WERI-Rb-1 (cell line): ENCODE measurements at regions not wholly inside any gene's neighbourhood (a gene's known extent, or its start where the extent isn't known, plus 50 kb on each side); places are given as distances from the start of the nearest gene placed in this dataset.

Experiments
- DNase-seq: peaks from one replicate; pipeline ENCODE4 v3.0.0-alpha.2; 2020
- H3K27ac ChIP-seq: fragments of 250-450 bp; sonication (Bioruptor Pico); 2 replicates; pipeline ENCODE4 v1.5.1; 2020; ENCODE audit warnings: mild to moderate bottlenecking, moderate library complexity
- H3K27me3 ChIP-seq: fragments of 250-450 bp; sonication (Bioruptor Pico); 2 replicates; pipeline ENCODE4 v1.5.1; 2021; ENCODE audit warnings: mild to moderate bottlenecking, low read depth, moderate library complexity; ENCODE audit not compliant: insufficient read depth, severe bottlenecking
- H3K36me3 ChIP-seq: fragments of 250-450 bp; sonication (Bioruptor Pico); 2 replicates; pipeline ENCODE4 v1.5.1; 2020; ENCODE audit warnings: mild to moderate bottlenecking, moderate library complexity
- H3K4me3 ChIP-seq: 2 replicates; pipeline ENCODE4 v1.5.1; 2011; ENCODE audit warnings: low read depth, mild to moderate bottlenecking, control low read depth, low read length
- H3K9me3 ChIP-seq: fragments of 250-450 bp; sonication (Bioruptor Pico); 2 replicates; pipeline ENCODE4 v1.5.1; 2021; ENCODE audit warnings: mild to moderate bottlenecking, moderate library complexity; ENCODE audit not compliant: severe bottlenecking
- TF ChIP-seq, protein P1 (sequence below): IDR thresholded peaks from 2 replicates; pipeline ENCODE4 v1.5.1; 2011; ENCODE audit warnings: low read depth, mild to moderate bottlenecking, control low read depth, inconsistent platforms, low read length

DNA sequence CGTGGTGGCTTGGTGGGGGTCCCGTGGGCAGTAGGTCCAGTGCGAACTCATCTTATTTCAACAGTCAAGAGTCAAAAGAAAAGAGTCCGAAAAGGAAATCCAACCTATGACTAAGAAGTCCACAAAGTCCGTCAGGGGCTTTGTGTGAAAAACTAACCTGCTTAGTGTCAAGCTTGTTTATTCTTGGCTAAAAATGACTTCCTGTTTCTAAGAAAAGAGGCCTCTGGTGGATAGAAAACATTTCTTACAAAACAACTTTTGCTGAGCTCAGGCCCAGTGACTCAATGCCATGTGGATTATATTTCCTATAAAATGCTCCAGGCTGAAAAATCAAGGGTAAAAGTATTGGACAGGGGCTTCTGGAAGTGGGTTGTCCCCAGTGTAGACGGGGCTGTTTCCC lies 105.9 kb downstream of the GADD45G start:
- H3K36me3 ChIP-seq, result no peaks in the 10 kb centered on the region
- no peaks in the 10 kb centered on the region for H3K27me3 ChIP-seq
- TF ChIP-seq, protein P1, sequence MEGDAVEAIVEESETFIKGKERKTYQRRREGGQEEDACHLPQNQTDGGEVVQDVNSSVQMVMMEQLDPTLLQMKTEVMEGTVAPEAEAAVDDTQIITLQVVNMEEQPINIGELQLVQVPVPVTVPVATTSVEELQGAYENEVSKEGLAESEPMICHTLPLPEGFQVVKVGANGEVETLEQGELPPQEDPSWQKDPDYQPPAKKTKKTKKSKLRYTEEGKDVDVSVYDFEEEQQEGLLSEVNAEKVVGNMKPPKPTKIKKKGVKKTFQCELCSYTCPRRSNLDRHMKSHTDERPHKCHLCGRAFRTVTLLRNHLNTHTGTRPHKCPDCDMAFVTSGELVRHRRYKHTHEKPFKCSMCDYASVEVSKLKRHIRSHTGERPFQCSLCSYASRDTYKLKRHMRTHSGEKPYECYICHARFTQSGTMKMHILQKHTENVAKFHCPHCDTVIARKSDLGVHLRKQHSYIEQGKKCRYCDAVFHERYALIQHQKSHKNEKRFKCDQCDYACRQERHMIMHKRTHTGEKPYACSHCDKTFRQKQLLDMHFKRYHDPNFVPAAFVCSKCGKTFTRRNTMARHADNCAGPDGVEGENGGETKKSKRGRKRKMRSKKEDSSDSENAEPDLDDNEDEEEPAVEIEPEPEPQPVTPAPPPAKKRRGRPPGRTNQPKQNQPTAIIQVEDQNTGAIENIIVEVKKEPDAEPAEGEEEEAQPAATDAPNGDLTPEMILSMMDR, result no peak
- no peak overlapping the region for H3K27ac ChIP-seq
- H3K9me3 ChIP-seq, result no peaks in the 10 kb centered on the region
- no peak overlapping the region for H3K4me3 ChIP-seq
- DNase-seq, result no peak

DNA sequence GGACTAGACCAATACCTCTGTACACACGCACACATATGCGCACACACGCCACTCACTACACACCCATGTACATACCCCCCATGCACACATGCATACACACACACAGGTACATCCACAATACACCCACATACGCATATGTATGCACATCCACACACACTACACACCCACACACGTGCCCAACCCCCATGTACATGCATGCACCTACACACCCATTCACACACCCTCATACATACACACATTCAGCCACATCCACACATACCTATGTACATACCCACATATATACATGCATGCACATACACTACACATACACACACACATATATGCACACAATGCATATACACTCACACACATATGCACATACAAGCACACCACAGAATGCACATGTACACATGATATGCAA lies 107.1 kb downstream of the GADD45G start:
- Histone ChIP-seq H3K36me3 (no peaks in the 10 kb centered on the region), H3K27ac (no peak overlapping the region), H3K9me3 (no peaks in the 10 kb centered on the region), H3K4me3 (no peak overlapping the region), H3K27me3 (no peaks in the 10 kb centered on the region)
- DNase-seq, result no peak
- TF ChIP-seq, protein P1, result no peak

DNA sequence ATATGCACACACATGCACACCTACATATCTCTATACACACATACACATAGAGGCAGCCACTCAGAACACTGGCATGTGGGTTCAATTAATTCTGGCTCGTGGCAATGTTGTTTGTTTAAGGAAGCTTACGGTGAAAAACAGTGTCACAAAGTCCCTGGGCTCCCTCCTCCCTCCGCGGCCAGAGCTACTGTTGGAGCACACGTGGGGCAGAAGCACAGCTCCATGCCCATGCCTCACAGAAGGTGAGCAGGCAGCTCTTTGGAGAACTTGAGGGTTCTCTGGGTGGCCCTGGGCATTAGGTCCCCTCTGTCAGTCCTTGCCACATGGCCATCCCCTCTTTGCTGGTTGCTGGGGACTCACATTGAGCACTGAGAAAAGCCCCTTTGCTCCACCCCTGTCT lies 107.5 kb downstream of the GADD45G start:
- no peak for DNase-seq
- Histone ChIP-seq H3K4me3 (no peak overlapping the region), H3K36me3 (no peaks in the 10 kb centered on the region), H3K27ac (no peak overlapping the region), H3K9me3 (no peaks in the 10 kb centered on the region), H3K27me3 (no peaks in the 10 kb centered on the region)
- TF ChIP-seq, protein P1, result no peak

DNA sequence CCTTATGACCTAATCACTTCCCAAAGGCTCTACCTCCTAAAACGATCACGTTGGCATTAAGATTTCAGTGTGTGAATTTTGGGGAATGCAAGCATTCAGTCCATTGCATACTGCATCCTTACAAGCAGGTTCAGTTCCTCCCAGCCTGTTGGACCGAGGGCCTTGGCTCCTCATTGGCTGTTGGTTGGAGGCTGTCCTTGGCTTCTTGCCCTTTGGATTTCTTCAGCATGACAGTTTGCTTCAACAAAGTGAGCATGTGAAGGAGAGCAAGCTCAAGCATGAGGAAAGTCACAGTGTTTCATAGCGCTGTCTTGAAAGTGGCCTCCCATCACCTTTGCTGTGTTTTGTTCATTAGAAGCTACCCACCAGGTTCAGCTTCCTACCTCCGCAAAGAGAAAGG lies 109.5 kb downstream of the GADD45G start:
- Histone ChIP-seq H3K27ac (no peak overlapping the region), H3K36me3 (no peaks in the 10 kb centered on the region), H3K4me3 (no peak overlapping the region), H3K9me3 (no peaks in the 10 kb centered on the region), H3K27me3 (no peaks in the 10 kb centered on the region)
- no peak for DNase-seq
- TF ChIP-seq, protein P1, result no peak

DNA sequence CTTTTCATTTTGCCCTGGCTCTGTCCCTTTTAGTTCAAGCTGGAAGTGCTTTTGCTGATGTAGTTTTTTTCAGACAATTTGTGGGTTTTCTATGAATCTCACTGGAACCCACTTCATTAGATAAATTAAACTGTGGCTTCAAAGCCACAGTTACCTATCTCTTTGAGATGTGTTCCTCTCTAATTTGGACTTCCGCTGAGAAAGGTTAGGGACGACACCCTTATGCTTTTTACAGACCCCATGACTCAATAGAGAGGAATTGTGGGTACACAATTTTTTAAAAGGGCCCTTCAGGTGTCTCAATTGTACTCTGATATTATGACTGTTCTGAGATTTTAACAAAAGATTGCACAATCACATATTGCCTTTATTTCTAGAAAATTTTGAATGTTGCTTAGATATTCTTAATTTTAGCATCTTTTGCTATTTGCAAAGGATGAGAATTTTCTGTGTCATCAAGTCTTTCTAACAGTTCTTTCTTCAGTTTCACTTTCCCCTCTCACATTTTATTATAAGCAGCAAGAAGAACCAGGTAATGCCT lies 110.6 kb downstream of the GADD45G start:
- no peak overlapping the region for H3K27ac ChIP-seq
- no peaks in the 10 kb centered on the region for H3K27me3 ChIP-seq
- DNase-seq, result no peak
- no peaks in the 10 kb centered on the region for H3K9me3 ChIP-seq
- no peak overlapping the region for H3K4me3 ChIP-seq
- H3K36me3 ChIP-seq, result no peaks in the 10 kb centered on the region
- TF ChIP-seq, protein P1, result no peak

DNA sequence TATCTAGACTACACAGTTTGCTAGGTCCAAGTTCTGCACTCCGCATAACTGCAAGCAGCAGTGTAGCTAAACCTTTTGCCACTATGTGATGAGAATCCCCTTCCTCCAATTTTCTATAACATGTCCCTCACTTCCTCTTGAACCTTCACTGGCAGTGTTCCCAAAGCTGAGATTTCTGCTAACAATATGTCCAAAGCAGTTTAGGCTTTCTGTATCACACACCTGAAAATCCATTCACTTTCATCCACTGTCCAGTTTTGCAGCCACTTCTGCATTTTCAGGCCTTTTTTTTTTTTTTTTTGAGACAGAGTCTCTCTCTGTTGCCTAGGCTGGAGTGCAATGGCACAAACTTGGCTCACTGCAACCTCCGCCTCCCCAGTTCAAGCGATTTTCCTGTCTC lies 111.1 kb downstream of the GADD45G start:
- no peak overlapping the region for H3K27ac ChIP-seq
- no peaks in the 10 kb centered on the region for H3K27me3 ChIP-seq
- H3K9me3 ChIP-seq, result no peaks in the 10 kb centered on the region
- no peak overlapping the region for H3K4me3 ChIP-seq
- TF ChIP-seq, protein P1, result no peak
- DNase-seq, result no peak
- H3K36me3 ChIP-seq, result no peaks in the 10 kb centered on the region
